NCI-H2196 (cell line): ENCODE measurements at regions not wholly inside any gene's neighbourhood (a gene's known extent, or its start where the extent isn't known, plus 50 kb on each side); places are given as distances from the start of the nearest gene placed in this dataset.
"Not testable (repeated sequence)": the region's sequence is repeated elsewhere in the genome, so short reads cannot be mapped to it uniquely, and the experiment has no call there.

Source experiments
- DNase-seq: peaks from one replicate; lab custom pipeline; 2025; ENCODE audit not compliant: unreplicated experiment; lab: John Stamatoyannopoulos, UW

GRCh38 chr9:104980039-104980654, 52.2 kb upstream of the ABCA1 start:
- no peak for DNase-seq

- no peak for DNase-seq
Observed at GRCh38 chr9:104981543-104982129, 53.7 kb upstream of the ABCA1 start.

GRCh38 chr9:104982543-104982942, 54.6 kb upstream of the ABCA1 start:
- DNase-seq: no peak

GRCh38 chr9:104983491-104983890, 55.5 kb upstream of the ABCA1 start:
- DNase-seq: no peak

- no peak for DNase-seq
Observed at GRCh38 chr9:104984121-104984520, 56.2 kb upstream of the ABCA1 start.

GRCh38 chr9:104984542-104984941, 56.6 kb upstream of the ABCA1 start:
- no peak for DNase-seq

GRCh38 chr9:104984948-104985347, 57.0 kb upstream of the ABCA1 start:
- DNase-seq: no peak

GRCh38 chr9:104986096-104986495, 58.1 kb upstream of the ABCA1 start:
- no peak for DNase-seq

- DNase-seq: no peak
Observed at GRCh38 chr9:104987743-104988142, 59.8 kb upstream of the ABCA1 start.

GRCh38 chr9:104988539-104988938, 60.6 kb upstream of the ABCA1 start:
- no peak for DNase-seq

- peak; percentile 91 for DNase-seq
Observed at GRCh38 chr9:104991144-104991953, 63.4 kb upstream of the ABCA1 start.

- no peak for DNase-seq
Observed at GRCh38 chr9:104992659-104993058, 64.7 kb upstream of the ABCA1 start.

- no peak for DNase-seq
Observed at GRCh38 chr9:104993291-104993963, 65.5 kb upstream of the ABCA1 start.

- DNase-seq: no peak
Observed at GRCh38 chr9:104997536-104997935, 69.6 kb upstream of the ABCA1 start.

- DNase-seq: no peak
Observed at GRCh38 chr9:104999136-104999535, 71.2 kb upstream of the ABCA1 start.

- DNase-seq: not testable (repeated sequence)
Observed at GRCh38 chr9:105000529-105000928, 72.6 kb upstream of the ABCA1 start.

- DNase-seq: no peak
Observed at GRCh38 chr9:105004466-105005090, 76.6 kb upstream of the ABCA1 start.

GRCh38 chr9:105005186-105005585, 77.2 kb upstream of the ABCA1 start:
- DNase-seq: no peak

GRCh38 chr9:105006514-105006913, 78.6 kb upstream of the ABCA1 start:
- no peak for DNase-seq

- no peak for DNase-seq
Observed at GRCh38 chr9:105007143-105007542, 79.2 kb upstream of the ABCA1 start.

- DNase-seq: not testable (repeated sequence)
Observed at GRCh38 chr9:105010089-105010488, 82.1 kb upstream of the ABCA1 start.
